HG02884 (cell line): ENCODE measurements at regions not wholly inside any gene's neighbourhood (a gene's known extent, or its start where the extent isn't known, plus 50 kb on each side); places are given as distances from the start of the nearest gene placed in this dataset.
"Not testable (repeated sequence)": the region's sequence is repeated elsewhere in the genome, so short reads cannot be mapped to it uniquely, and the experiment has no call there.

Experiments
- ATAC-seq: cut with Tn5 transposase; IDR thresholded peaks from one replicate; pipeline ENCODE4 v1.9.1; 2021; ENCODE audit warnings: mild to moderate bottlenecking, moderate library complexity; ENCODE audit not compliant: unreplicated experiment

DNA sequence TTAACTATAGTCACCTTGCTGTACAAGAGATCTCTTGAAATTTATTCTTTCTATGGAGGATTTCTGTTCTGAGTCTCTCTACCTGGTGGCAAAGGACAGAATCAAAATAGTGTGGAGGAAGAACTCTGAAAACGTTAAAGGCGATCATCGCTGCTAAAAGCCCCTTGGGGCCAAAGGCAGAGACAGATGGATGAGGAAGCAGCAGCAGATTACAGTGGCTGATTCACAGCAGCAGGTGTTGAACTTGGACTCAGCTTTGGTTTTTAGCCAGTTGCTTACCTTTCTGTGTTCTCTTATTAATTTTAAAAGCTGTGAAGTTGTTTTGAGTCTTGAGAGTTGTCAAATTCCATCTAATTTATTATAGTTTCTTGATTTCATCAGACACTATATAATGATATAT lies 956.1 kb upstream of the GOT2 start:
- no peak for ATAC-seq

DNA sequence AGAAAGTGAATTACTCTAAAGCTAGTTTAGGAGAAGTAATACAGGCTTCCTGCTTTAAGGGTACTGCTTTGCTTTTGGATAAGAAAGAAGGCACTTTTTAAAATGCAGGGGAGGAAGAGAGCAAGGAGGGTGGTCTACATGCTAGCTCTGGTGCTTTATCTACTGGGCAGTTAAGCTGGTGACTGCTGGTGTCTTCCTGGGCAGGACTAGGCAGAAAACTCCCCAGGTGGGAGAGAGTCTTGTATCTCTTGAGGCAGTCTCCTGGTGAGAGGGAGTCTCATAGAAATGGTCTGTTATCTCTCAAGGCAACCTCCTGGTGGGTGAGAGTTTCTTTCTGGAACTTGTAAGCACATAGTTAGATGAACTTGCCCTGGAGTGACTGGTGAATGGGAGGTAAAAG lies 953.9 kb upstream of the GOT2 start:
- no peak for ATAC-seq

DNA sequence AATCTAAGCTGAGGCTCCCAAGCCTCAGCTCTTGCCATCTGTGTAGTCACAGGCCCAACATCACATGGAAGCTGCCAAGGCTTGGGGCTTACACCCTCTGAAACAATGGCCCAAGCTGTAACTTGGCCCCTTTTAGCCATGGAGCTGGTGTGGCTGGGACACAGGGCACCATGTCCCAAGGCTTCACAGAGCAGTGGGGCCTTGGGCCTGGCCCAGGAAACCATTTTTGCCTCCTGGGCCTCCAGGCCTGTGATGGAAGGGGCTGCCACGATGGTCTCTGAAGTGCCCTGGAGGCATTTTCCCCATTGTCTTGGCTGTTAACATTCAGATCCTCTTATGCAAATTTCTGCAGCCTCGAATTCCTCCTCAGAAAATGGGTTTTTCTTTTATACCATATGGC lies 952.3 kb upstream of the GOT2 start:
- no peak for ATAC-seq

DNA sequence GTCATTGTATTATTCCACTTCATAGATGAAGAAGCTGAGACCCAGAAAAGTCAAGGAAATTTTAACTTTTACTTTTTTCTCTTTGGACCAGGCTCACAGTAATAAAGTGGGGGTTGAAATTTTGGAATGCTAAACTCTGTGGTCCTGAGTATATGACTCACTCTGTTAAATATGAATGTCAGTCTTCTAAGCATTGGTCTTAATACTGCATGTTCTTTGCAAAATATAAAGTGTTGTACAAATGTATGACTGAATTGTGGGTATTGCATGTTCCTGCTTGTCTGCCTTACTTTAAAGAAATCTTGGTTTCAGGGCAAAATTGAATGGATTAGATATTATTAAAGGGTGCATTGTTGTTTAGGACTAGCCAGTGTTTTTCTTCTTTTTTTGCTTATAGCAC lies 950.8 kb upstream of the GOT2 start:
- ATAC-seq, result no peak

DNA sequence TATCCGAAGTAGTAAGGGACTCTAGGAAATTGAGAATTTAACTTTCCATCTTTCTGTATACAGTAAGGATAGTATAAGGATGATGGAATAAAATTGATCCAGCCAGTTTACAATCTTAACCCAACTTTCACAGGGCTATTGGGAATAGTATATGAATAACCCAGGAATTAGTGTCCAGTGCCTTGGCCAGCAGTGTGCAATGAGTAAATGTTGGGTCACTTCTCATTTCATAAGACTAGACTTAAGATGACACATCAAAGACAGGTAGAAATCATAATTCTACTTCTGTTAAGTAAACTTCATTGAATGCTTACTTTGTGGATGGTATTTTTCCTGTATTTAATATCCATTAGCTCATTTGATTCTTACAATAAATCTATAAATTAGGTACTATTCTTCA lies 949.6 kb upstream of the GOT2 start:
- no peak for ATAC-seq

DNA sequence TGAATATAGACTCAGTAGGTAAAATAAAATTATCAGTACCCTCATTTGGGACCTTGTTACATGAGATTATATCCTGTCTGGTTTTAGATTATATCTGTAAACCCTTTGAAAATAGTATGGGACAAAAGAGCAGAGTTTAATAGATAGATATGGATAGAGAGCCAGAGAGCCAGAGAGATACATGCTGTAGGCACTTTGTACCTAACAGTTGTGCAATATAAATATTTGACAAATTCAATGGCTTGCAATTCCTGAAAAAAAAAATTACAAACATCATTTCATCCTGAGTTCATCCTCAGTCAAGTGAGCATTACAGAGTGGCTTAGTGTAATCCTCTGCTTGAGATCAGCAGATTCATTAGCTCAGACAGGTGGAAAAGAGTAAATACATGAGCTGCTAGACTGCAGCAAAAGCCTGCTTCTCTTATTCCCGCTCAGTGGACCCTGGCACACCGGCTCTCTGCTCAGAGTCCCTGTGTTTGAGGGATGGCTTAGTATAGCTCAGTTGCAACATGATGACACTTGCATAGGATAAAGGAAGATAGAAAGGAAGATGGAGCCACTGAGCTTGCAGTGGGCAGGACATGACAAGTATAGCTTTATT lies 931.6 kb upstream of the GOT2 start:
- ATAC-seq, result no peak

DNA sequence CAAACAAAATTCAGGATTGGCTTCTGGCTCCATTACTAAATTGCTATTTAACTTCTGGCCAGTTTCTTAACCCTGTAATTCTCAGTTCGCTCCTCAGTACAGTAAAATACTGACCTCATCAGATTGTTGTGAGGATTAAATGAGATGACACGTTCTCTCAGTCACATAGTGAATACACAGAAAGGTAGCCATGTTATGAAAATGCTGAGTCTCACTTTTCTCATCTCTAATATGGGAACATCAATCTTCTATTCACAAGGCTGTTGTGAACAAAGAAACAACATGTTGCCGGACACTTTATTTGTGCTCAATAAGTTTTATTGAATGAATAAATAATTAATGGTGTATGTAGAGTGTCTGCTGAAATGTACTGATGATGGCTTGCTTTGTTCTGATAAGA lies 924.5 kb upstream of the GOT2 start:
- ATAC-seq, result no peak

DNA sequence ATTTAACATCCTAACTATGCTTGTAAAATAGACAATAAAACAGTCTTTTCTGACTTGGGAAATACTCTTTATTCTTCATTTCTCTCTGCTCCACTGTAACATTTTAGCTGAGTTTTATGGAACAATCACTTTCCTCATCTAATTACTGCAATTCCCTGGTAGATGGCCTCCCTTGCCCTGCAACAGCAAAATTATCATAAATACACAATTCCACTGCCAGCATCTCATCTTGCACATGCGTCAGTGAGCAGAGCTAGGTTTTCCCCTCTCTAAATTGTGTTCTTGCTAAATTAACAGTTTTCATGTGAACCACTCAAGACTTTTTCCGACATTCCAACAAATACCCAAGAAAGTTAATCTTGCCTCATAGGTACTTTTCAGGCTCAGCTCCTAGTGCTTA lies 920.9 kb upstream of the GOT2 start:
- no peak for ATAC-seq

DNA sequence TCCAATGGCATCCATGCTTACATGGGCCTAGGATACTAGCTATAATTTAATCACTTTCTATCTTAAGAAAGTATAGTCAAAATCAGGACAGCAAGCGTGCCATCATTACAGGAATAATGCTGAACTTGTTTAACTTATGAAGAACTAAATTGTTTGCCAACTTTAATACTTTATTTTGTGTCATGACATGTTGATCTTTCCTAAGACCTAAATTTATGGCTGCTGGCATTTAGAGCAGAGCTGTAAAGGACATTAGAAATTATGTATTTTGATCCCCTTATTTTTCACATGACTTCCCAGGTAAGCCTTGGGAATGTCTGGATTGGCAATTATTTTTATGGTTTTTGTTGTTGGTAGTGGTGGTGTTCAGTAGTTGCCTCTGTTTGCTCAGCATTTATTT lies 920.3 kb upstream of the GOT2 start:
- no peak for ATAC-seq

DNA sequence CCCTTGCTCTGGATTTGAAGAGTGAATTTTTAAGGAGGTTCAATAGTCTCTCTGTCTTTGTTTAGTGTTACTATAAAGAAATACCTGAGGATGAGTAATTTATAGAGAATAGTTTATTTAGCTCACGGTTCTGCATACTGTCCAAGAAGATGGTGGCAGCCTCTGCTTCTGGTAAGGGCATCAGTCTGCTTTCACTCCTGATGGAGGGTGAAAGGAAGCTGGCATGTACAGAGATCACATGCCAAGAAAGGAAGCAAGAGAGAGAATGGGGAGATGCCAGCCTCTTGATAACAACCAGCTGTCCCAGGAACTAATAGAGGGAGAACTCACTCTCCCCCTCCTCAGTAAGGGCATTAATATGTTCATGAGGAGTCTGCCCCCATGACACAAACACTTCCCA lies 917.5 kb upstream of the GOT2 start:
- no peak for ATAC-seq

DNA sequence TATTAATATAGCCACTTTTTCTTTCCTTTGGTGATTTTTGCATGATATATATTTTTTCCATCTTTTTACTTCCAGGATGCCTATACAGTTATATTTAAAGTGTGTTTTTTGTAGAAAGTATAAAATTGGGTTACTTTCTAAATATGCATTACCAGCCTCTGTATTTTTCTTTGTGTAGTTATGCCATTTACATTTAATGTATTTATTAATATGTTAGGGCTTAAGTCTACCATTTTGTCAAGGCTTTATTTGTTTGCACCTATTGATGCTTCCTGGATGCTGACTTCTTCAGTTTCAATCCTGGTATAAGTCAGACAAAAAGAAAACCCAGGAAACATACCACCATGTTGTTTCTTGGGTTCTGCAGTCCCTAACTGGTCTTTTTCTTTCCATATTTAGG lies 911.1 kb upstream of the GOT2 start:
- ATAC-seq, result no peak

DNA sequence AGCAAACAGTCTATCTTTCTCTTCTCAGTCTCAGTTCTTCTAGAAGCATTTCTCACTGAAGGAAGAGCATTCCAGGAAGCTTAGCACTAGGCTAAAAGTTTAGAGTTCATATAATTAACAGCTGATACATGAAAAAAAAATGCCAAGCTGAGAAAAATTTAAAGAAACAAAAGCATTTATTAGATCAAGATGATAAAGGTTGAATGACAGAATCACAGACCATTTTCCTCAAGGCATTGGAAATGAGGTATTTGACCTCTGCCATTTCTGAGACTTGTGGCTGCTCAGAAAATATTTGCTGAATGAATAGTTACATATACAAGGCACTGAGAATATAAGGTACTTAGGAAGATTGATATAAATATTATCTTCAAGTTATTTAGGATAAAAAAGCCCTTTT lies 901.6 kb upstream of the GOT2 start:
- ATAC-seq, result no peak

DNA sequence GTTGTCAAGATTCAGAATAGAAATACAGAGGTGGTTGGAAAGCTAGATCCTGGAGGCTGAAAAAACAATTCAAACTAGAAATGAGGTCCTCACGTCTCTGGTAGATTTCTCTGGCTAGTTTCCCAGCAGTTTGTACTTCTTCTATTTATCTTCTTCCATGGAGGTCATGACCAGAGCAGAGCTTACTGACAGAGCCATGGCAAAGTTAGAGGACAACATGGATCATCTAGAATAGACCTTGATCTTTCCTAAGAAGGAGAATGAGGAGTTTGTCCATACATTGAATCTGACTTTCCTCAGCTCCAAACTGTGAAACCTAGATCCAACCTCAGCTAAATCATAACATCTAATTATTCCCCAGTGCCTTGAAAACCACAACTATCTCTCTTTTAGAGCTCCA lies 900.8 kb upstream of the GOT2 start:
- ATAC-seq, result no peak

DNA sequence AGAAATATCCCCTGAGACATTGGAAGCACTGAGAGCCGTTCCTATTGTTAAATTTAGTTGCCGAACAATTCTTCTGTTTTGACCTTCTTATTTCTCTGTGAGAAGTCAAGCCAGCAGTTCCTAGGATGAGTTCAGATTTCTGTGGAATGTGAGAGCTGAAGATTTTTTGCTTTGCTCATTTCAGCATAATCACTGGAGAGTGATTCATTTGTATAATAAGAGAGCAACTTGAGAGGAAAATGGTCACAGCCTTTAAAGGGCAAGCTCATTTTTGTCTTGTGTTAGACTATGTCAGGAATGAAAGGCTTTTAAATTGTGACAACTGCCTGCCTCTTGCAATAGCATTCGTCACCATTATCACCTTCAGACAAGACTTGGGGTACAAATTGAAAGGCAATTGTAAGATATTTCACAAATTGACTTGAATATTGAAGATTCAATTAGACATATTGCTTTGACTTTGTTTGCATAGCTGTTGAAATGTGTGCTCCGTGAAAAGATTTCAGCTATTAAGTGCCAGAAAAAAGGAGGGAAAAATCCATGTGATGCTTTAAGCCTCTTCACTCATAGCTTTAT lies 900.0 kb upstream of the GOT2 start:
- ATAC-seq, result no peak

DNA sequence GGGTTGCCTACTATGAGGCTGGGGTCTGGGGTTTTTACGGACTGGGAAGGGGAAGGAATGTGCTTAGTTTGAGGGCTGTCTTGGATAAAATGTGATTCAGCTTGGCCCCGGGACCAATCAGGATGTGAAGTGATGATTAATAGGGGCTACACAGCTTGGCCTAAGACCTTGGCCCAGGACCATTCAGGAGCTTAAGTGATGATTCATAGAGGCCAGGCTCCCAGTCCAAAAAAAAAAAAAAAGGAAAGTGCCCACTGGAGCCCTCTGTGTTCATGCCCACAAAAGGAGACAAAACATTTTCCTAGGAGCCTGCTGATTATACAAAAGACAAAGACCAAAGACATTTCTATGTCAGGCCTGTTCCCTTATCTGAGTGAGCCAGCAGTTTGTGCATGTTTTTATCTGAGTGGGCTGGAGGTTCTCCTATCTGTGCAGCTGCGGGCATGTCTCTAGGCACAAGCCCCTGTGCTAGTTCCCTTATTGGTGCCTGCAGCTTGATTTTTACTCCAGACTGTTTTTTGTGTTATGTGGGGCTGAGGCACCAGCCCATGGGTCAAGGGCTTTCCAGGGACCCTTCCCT lies 898.2 kb upstream of the GOT2 start:
- no peak for ATAC-seq

DNA sequence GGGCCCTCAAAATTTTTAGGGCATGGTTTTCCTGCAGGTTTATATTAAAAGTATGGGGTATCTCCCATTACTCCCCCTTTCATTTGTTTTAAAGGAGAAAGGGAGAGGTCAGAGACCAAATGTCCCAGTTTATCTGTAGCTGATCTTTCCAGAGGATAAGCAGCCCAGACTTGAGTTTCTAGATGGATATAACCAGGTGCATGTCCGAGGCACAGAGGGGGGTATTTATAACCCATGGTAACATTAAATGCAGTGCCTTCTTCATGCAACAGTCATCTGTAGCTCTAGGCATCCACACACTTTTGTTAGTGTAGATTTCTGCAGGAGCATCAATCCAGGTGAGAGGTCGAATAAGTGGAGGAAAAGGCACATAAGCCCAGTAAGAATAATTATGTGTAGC lies 890.3 kb upstream of the GOT2 start:
- not testable (repeated sequence) for ATAC-seq

DNA sequence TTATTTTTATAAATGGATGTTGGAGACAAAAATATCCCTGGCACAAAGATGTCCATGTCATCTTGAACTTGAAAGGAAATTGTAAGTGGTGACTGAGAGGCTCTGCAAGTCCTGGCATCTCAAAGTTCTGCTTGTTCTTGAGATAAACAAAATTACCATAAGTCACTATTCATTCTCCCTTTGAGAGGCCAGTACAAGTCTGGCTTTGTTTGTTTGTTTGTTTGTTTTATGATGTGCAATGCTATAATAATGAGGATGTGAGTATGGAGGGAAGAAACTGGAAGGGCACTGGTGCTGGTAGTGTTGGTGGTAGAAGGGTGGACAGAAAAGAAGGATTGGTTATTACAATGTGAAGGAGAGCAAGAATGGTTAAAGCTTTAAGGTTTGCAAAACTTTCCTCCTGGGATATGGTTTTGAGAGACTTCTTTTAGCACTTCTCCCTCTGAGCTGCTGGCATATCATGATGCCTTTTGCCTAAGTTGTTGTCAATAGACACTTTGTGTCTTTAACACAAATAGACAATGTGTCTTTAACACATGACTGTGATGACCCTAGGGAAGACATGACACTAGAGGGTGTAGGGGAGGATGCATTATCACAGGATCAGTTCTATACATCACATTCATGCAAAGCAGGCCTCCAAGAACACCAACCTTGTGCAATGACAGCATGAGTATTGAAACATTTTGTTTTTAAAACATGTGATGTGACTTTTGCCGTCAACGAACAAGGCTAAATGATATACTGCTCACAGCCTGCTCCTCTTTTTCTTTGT lies 880.5 kb upstream of the GOT2 start:
- no peak for ATAC-seq

DNA sequence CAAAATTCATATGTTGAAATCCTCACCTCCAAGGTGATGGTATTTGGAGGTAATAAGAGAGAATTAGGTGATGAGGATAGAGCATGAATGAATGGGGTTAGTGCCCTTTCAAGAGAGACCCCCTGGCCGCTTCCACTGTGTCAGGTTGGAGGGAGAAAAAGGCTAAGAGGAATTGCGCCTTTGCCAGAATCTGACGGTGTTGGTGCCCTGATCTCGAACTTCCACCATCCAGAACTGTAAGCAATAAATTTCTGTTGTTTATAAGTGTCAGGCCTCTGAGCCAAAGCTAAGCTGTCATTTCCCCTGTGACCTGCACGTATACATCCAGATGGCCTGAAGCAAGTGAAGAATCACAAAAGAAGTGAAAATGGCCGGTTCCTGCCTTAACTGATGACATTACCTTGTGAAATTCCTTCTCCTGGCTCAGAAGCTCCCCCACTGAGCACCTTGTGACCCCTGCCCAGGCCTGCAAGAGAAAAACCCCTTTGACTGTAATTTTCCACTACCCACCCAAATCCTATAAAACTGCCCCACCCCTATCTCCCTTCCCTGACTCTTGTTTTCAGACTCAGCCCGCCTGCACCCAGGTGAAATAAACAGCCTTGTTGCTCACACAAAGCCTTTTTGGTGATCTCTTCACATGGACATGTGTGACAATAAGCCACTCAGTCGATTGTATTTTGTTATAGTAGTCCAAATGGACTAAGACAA lies 878.9 kb upstream of the GOT2 start:
- ATAC-seq, result not testable (repeated sequence)

DNA sequence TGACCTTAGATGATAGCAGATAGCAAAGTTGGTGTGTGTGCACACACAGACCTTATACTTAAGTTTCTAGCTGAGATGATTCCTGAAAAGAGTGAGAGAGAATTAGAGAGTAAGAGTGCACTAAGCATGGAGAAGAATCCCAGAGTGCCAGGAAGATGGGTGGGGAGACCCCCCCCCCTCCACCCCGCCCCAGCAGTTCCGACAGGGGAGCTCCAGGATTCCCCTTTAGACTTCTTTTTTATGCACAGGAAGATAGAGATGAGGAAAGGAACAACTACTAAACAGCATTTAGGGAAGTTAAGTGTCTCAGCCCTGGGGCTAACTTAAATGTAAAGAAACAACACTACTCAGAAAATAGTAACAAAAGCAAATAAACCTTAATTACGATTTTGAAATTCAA lies 878.0 kb upstream of the GOT2 start:
- no peak for ATAC-seq

DNA sequence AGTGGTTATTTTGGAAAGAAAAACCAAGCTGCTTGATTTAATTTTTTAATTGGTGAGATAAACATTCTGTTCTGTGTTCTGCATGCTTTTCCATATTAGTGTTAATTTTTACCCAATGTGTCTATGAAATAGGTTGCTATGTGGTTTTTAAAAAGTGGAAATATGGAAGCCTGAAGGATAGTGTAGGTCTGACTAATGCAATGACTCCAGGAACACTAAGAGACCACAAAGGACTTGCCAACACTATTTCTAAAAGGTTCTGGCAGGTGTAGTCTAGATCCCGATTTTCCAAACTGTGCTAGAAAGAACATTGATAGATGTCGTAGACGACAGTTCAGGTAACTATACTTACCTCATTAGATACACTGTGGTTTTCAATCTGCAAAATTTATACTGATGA lies 877.4 kb upstream of the GOT2 start:
- no peak for ATAC-seq

DNA sequence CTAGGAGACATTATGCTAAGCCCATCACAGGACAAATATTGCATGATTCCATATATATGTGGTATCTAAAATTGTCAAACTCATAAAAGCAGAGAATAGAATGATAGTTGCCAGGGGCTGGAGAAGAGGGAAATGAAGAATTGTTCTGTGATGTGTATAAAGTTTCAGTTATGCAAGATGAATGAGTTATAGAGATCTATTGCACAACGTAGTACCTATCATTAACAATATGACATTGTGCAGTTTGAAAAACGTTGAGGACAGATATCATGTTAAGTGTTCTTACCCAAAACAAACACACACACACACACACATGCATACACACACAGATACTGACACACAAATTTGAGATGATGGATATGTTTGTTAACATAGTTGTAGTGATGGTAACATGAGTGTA lies 871.6 kb upstream of the GOT2 start:
- ATAC-seq, result no peak

DNA sequence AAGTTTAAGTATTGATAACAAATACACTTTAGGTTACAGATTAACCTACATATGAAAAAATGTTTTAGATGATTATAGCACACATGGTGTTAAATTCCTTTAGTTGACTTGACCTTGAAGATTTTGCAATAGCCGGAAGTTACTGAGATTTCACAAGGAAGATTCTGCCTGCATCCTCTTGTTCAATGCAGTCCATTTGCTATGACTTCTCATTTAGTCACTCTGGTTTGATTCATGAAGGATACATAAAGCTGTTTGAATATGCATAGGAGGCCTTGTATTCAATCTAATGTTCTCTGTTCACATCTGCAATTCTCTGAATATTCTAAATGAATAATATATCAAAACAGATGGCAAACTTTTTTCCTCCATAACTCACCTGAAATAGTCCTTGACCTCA lies 870.2 kb upstream of the GOT2 start:
- ATAC-seq, result no peak
